Nephron (organoid): ENCODE measurements at regions not wholly inside any gene's neighbourhood (a gene's known extent, or its start where the extent isn't known, plus 50 kb on each side); places are given as distances from the start of the nearest gene placed in this dataset.

ENCODE experiments used
- H3K27ac Mint-ChIP-seq, 3 experiments: 2 replicates each; pipeline ENCODE4 v1.8.0; 2020; ENCODE audit warnings: mixed read lengths in 3 of 3, mild to moderate bottlenecking in 2 of 3, moderate library complexity in 1 of 3
- H3K27me3 Mint-ChIP-seq: 2 replicates; pipeline ENCODE4 v1.8.0; 2021; ENCODE audit warnings: low read depth, mild to moderate bottlenecking, moderate library complexity, mixed read lengths
- H3K36me3 Mint-ChIP-seq: 2 replicates; pipeline ENCODE4 v1.8.0; 2020; ENCODE audit warnings: low read depth, mixed read lengths
- H3K4me1 Mint-ChIP-seq: 2 replicates; pipeline ENCODE4 v1.8.0; 2020; ENCODE audit warnings: mixed read lengths
- H3K4me3 Mint-ChIP-seq, 3 experiments: 2 replicates each; pipeline ENCODE4 v1.8.0; 2020; ENCODE audit warnings: mild to moderate bottlenecking in 3 of 3, mixed read lengths in 3 of 3, moderate library complexity in 2 of 3
- H3K9me3 Mint-ChIP-seq: 2 replicates; pipeline ENCODE4 v1.8.0; 2020; ENCODE audit warnings: mixed read lengths
- TF ChIP-seq, protein P1 (sequence below), 3 experiments: fragments of 200-600 bp; sonication (generic); IDR thresholded peaks; one replicate each; pipeline ENCODE4 v1.5.0; 2021; ENCODE audit warnings: antibody characterized with exemption in 3 of 3; ENCODE audit not compliant: unreplicated experiment in 3 of 3

DNA sequence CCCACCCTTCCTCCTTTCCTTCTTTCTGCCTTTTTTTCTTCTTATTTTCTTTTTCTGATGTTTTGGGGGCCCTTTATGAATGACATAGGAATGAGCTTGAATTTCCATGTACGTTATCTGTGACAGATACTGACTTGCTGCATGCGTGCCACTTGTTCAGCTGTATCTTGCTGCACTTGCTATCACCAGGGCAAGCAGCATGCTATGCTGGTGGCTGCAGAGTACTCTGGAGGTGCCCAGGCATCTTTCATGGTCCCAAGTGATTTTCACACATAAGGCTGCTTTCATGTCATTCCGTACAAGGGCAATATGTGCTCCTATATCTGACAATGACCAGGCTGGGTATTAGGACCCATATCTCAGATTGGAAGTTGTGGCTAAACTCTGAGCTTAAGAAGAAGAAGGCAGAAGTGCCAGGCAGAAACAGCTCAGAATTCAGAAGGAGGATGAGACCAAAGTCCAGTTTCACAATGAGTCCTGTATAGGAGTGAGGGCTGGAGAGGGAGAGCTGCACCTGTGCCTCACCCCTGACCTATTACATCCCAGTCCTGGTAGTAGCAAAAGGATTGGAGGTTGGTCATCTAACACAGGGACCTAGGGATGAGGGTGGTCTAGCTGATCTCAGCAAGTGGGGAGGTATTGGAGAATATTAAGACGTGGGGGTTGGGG lies 299.0 kb upstream of the DDHD1 start:
- Mint-ChIP-seq H3K27ac (no peak overlapping the region), H3K27me3 (no peaks in the 10 kb centered on the region), H3K36me3 (no peaks in the 10 kb centered on the region), H3K4me3 (no peak overlapping the region), H3K9me3 (no peaks in the 10 kb centered on the region), H3K4me1 (peaks cover 5% of the 10 kb centered on the region)
- TF ChIP-seq, protein P1, sequence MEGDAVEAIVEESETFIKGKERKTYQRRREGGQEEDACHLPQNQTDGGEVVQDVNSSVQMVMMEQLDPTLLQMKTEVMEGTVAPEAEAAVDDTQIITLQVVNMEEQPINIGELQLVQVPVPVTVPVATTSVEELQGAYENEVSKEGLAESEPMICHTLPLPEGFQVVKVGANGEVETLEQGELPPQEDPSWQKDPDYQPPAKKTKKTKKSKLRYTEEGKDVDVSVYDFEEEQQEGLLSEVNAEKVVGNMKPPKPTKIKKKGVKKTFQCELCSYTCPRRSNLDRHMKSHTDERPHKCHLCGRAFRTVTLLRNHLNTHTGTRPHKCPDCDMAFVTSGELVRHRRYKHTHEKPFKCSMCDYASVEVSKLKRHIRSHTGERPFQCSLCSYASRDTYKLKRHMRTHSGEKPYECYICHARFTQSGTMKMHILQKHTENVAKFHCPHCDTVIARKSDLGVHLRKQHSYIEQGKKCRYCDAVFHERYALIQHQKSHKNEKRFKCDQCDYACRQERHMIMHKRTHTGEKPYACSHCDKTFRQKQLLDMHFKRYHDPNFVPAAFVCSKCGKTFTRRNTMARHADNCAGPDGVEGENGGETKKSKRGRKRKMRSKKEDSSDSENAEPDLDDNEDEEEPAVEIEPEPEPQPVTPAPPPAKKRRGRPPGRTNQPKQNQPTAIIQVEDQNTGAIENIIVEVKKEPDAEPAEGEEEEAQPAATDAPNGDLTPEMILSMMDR (IDR thresholded peaks at IDR 0.05; ENCODE audit: unreplicated experiment in 3 of 3), result no peak

DNA sequence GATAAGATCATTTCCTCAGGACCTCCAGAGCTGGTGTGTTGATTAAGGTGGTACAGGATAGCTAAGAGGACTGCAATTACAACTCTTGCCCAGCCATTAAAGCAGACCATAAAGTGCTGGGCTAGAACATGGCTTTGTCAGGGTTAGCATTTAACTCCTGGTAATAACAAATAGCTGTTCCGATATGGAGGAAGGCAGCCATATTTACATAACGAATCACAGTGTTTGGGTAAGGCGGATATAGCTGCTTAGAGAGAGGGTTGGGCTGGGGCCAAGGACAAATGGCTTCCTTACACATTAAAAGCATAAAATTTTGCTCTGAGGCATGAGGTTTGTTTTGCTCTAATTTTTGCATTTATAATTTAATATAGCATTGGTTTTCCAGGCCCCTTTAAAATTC lies 297.7 kb upstream of the DDHD1 start:
- Mint-ChIP-seq H3K36me3 (no peaks in the 10 kb centered on the region), H3K4me3 (no peak overlapping the region), H3K9me3 (no peaks in the 10 kb centered on the region), H3K27ac (peak overlapping the region in 2 of 3 experiments; percentile 24 to 42), H3K27me3 (no peaks in the 10 kb centered on the region), H3K4me1 (no peaks in the 10 kb centered on the region)
- TF ChIP-seq, protein P1 (IDR thresholded peaks at IDR 0.05; ENCODE audit: unreplicated experiment in 3 of 3), result no peak

DNA sequence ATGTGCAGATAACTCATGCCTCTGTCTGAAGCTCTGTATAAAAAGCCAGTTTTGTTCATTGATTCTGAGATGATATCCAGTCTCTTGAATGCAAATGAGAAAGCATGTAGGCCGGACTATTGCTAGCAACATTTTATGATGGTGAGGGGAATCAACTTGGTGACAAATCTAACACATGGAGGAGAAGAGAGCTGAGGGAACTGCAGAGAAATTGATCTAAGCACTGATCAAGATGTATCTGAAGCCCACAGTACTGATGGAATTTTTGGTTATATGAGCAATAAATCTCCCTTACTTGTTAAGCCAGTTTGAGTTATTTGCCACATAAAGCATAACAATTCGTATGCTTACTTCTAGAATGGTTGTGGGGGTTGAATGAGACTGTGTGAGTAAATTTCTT lies 295.6 kb upstream of the DDHD1 start:
- TF ChIP-seq, protein P1 (IDR thresholded peaks at IDR 0.05; ENCODE audit: unreplicated experiment in 3 of 3), result no peak
- Mint-ChIP-seq H3K4me3 (no peak overlapping the region), H3K9me3 (no peaks in the 10 kb centered on the region), H3K27ac (no peak overlapping the region), H3K27me3 (no peaks in the 10 kb centered on the region), H3K4me1 (no peaks in the 10 kb centered on the region), H3K36me3 (no peaks in the 10 kb centered on the region)

DNA sequence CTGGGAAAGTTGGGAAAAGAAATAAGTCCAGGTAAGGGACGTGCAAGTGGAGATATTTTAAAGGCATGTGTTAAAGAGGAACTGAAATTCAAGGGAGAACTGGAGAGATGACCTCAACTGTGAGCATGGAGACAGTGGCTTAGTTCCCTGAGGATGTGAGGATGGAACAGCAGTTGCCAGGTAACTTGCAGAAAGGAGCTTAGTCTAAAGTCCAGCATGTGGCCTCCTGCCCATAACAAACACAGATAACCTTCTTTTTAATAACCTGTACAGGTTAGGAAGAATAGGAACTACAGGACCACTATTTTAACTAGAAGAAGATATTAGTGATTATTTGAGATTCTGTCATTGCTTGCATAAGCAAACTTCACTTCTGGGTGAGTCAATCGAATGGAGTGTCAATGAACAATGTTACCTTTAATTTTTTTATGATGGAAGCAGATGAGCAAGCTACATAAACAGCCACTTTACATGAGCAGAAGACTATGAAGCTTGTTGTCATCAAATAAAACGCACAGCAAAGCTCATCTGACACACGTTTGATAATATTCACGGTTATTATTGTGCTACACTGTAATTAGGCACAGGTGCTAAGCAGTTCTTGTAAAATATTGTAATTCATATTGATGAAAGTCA lies 291.7 kb upstream of the DDHD1 start:
- H3K36me3 Mint-ChIP-seq, result no peaks in the 10 kb centered on the region
- no peak overlapping the region for H3K4me3 Mint-ChIP-seq
- no peaks in the 10 kb centered on the region for H3K4me1 Mint-ChIP-seq
- H3K27me3 Mint-ChIP-seq, result no peaks in the 10 kb centered on the region
- H3K9me3 Mint-ChIP-seq, result no peaks in the 10 kb centered on the region
- H3K27ac Mint-ChIP-seq, result no peak overlapping the region
- TF ChIP-seq, protein P1 (IDR thresholded peaks at IDR 0.05; ENCODE audit: unreplicated experiment in 3 of 3), result no peak

DNA sequence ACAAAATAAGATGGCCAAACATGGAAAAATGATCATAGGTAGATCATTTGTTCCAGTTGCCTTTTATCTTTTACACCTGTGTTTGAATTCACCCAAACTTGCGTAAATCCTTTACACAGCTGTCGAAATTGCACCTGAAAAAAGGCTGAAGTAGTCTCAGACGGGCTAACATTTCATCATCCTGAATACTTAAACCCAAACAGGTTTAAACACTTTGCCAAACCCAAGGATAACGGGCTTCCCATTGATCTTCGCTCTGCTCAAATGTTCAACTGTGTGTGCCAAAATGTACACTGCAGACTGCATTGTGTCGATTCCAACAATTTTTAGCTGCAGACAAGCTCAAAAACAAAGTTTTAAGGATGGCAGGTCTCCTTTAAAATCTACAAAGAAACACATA lies 288.7 kb upstream of the DDHD1 start:
- no peaks in the 10 kb centered on the region for H3K4me1 Mint-ChIP-seq
- TF ChIP-seq, protein P1 (IDR thresholded peaks at IDR 0.05; ENCODE audit: unreplicated experiment in 3 of 3), result no peak
- no peaks in the 10 kb centered on the region for H3K27me3 Mint-ChIP-seq

DNA sequence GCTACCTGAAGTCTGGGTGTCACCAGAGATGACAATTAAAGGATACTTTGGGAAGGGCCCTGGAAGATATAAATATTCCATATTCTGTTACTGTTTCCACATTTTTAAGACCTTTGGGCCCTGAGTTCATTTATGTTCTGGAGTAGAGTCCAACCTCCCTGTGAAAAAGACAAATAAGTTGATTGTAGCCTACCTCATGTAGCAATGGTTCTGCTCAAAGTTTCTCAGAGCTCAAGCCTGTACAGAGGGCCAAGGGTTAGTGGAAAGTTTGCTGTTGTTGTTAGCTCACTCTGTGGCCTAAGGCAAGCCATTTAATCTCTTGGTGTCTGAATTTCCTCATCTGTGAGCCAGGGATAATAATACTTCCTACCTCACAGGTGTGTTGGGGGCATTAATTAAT lies 284.7 kb upstream of the DDHD1 start:
- no peak overlapping the region for H3K27ac Mint-ChIP-seq
- no peaks in the 10 kb centered on the region for H3K4me1 Mint-ChIP-seq
- H3K27me3 Mint-ChIP-seq, result no peaks in the 10 kb centered on the region
- TF ChIP-seq, protein P1 (IDR thresholded peaks at IDR 0.05; ENCODE audit: unreplicated experiment in 3 of 3), result no peak
- no peak overlapping the region for H3K4me3 Mint-ChIP-seq
- no peaks in the 10 kb centered on the region for H3K9me3 Mint-ChIP-seq
- no peaks in the 10 kb centered on the region for H3K36me3 Mint-ChIP-seq

More for the DNA sequence above, 288.7 kb upstream of the DDHD1 start:
- no peaks in the 10 kb centered on the region for H3K9me3 Mint-ChIP-seq
- no peak overlapping the region for H3K27ac Mint-ChIP-seq
- no peak overlapping the region for H3K4me3 Mint-ChIP-seq
- no peaks in the 10 kb centered on the region for H3K36me3 Mint-ChIP-seq
